Upper lobe of right lung (tissue), 1 donor: ENCODE measurements at regions not wholly inside any gene's neighbourhood (a gene's known extent, or its start where the extent isn't known, plus 50 kb on each side); places are given as distances from the start of the nearest gene placed in this dataset.
"Not testable (repeated sequence)": the region's sequence is repeated elsewhere in the genome, so short reads cannot be mapped to it uniquely, and the experiment has no call there.

Experiments
- ATAC-seq: fragments of 200-7000 bp; cut with Tn5 transposase; one replicate; pipeline ENCODE4 v1.9.1; 2020; ENCODE audit warnings: mild to moderate bottlenecking, moderate library complexity
- DNase-seq: peaks from one replicate; pipeline ENCODE4 v3.0.0-alpha.2; 2020
- H3K27ac ChIP-seq: fragments of 200-600 bp; one replicate; pipeline ENCODE4 v1.8.0; 2022
- H3K27me3 ChIP-seq: fragments of 200-600 bp; one replicate; pipeline ENCODE4 v1.8.0; 2022; ENCODE audit warnings: mild to moderate bottlenecking
- H3K36me3 ChIP-seq: fragments of 200-600 bp; one replicate; pipeline ENCODE4 v1.8.0; 2022
- H3K4me1 ChIP-seq: fragments of 200-600 bp; one replicate; pipeline ENCODE4 v1.8.0; 2022
- H3K4me3 ChIP-seq: fragments of 200-600 bp; one replicate; pipeline ENCODE4 v1.8.0; 2022; ENCODE audit warnings: mild to moderate bottlenecking
- H3K9me3 ChIP-seq: fragments of 200-600 bp; one replicate; pipeline ENCODE4 v1.8.0; 2022
- intact Hi-C: fragments of 100-400 bp; cut with DNase I; formaldehyde crosslinking; loops from one replicate; pipeline ENCODE4 v1.11.0; 2022
- TF ChIP-seq, protein P1 (sequence below): fragments of 200-600 bp; IDR thresholded peaks from one replicate; pipeline ENCODE4 v1.8.0; 2022; ENCODE audit warnings: antibody characterized with exemption
- donor health status: DM: no; HTN: yes; CAD: no; lungs with severe emphysema.

DNA sequence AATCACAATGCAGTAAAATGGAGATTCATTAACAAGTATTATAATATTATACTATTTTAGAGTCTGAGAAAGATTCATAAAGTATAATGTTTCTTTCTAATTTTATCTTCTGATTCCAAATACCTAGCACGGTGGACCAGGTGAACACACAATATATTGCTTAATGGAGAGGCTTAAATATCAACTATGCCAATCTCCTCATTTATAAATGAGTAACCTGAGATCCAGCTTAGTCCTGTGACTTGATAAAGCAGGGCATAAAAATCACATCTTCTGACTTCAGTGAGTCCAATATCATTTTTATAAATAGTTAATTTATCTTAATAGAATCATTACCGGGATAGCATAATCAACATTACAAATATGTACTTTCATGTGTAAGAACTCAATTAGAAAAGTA, 144.4 kb upstream of the GJE1 start:
- Histone ChIP-seq H3K27ac (no peak overlapping the region), H3K4me1 (no peaks in the 10 kb centered on the region), H3K36me3 (no peaks in the 10 kb centered on the region), H3K4me3 (no peak overlapping the region), H3K9me3 (no peaks in the 10 kb centered on the region), H3K27me3 (no peaks in the 10 kb centered on the region)
- TF ChIP-seq, protein P1, sequence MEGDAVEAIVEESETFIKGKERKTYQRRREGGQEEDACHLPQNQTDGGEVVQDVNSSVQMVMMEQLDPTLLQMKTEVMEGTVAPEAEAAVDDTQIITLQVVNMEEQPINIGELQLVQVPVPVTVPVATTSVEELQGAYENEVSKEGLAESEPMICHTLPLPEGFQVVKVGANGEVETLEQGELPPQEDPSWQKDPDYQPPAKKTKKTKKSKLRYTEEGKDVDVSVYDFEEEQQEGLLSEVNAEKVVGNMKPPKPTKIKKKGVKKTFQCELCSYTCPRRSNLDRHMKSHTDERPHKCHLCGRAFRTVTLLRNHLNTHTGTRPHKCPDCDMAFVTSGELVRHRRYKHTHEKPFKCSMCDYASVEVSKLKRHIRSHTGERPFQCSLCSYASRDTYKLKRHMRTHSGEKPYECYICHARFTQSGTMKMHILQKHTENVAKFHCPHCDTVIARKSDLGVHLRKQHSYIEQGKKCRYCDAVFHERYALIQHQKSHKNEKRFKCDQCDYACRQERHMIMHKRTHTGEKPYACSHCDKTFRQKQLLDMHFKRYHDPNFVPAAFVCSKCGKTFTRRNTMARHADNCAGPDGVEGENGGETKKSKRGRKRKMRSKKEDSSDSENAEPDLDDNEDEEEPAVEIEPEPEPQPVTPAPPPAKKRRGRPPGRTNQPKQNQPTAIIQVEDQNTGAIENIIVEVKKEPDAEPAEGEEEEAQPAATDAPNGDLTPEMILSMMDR, result no peak
- ATAC-seq (no peak), DNase-seq (no peak)
- intact Hi-C loops, result no loop called here

DNA sequence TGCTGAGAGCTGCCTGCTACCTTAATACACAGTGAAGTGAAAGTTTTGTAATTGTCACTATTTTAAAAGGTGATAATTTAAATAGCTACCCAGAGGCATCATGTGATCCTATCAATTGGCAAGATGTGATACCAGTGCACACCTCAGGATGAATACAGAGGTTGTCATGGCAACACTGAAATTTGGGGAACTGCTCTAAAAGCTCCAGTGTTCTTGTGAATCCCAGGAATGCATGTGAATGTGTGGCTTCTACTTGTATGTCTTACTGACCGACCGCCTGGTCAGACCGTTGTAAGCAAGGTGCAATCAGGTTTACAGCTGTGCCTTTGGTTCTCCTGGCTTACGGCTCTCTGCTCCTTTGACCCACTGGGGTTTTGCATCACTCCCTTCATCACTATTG, 146.3 kb upstream of the GJE1 start:
- Histone ChIP-seq H3K4me1 (no peaks in the 10 kb centered on the region), H3K9me3 (no peaks in the 10 kb centered on the region), H3K27ac (no peak overlapping the region), H3K36me3 (no peaks in the 10 kb centered on the region), H3K4me3 (no peak overlapping the region), H3K27me3 (no peaks in the 10 kb centered on the region)
- intact Hi-C loops, result no loop called here
- no peak for ATAC-seq
- TF ChIP-seq, protein P1, result no peak
- no peak for DNase-seq

DNA sequence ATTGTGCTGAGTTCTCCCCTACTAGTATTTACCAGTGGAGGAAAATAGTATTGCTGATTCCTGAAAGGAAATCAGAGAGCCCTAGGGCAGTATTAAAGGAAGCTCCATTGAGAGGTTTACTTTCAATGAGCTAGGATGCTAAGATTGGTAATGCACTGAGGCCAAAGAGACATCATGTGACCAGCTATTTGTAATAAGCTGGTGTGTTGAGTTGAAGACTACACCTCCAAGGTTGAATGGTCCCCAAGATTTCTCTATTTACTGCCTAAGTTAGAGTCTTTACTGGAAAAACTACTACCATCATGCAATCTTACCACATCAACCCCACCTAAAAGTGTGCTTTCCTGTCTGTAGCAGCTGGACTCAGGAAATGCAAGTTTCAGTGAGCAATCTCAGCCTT, 151.5 kb upstream of the GJE1 start:
- TF ChIP-seq, protein P1, result no peak
- Histone ChIP-seq H3K36me3 (no peaks in the 10 kb centered on the region), H3K27ac (no peak overlapping the region), H3K9me3 (no peaks in the 10 kb centered on the region), H3K27me3 (no peaks in the 10 kb centered on the region), H3K4me3 (no peak overlapping the region), H3K4me1 (no peaks in the 10 kb centered on the region)
- ATAC-seq (no peak), DNase-seq (no peak)
- intact Hi-C loops, result no loop called here

DNA sequence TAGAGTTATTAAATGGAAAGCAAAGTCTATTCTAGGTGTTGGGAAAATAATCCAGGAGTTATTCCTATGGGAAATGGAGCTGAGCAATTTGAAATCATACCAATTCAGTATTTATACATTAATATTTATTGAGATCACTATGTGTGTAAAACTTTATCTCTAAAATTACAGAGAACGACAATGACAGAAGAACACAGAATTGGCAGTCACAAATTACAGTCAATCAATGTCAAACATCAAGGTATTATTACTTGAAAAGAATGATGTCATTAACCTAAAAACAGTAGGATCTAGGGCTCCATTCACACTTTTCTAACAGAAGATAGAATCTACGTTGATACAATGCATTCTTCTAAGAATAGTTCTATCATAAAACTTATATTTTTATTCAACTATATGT, 154.9 kb upstream of the GJE1 start:
- no peak overlapping the region for H3K4me3 ChIP-seq
- no peaks in the 10 kb centered on the region for H3K9me3 ChIP-seq
- intact Hi-C loops, result no loop called here
- TF ChIP-seq, protein P1, result no peak
- H3K27ac ChIP-seq, result no peak overlapping the region
- ATAC-seq (no peak), DNase-seq (no peak)
- no peaks in the 10 kb centered on the region for H3K36me3 ChIP-seq
- no peaks in the 10 kb centered on the region for H3K27me3 ChIP-seq
- no peaks in the 10 kb centered on the region for H3K4me1 ChIP-seq

DNA sequence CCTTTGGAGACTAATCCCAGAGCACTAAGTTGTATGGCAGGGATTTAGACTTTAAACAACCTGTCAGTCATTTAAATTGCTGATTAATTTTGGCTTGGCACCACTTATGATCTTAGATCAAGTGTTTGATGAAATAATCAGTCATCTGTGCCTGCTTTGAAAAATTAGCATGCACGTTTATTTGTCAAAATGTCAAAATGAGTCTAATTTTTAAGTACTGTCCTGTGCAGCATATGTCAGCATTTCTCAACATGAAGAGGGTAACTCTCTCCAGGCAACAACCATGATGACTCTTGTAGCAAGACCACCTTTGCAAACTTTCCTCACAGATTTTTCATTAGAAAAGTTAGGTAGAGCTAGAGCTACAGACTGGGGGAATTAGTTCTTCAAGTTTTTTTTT, 155.7 kb upstream of the GJE1 start:
- DNase-seq (no peak), ATAC-seq (no peak)
- H3K27me3 ChIP-seq, result no peaks in the 10 kb centered on the region
- no peaks in the 10 kb centered on the region for H3K36me3 ChIP-seq
- H3K9me3 ChIP-seq, result no peaks in the 10 kb centered on the region
- no peaks in the 10 kb centered on the region for H3K4me1 ChIP-seq
- H3K4me3 ChIP-seq, result no peak overlapping the region
- intact Hi-C loops, result no loop called here
- TF ChIP-seq, protein P1, result no peak
- no peak overlapping the region for H3K27ac ChIP-seq

DNA sequence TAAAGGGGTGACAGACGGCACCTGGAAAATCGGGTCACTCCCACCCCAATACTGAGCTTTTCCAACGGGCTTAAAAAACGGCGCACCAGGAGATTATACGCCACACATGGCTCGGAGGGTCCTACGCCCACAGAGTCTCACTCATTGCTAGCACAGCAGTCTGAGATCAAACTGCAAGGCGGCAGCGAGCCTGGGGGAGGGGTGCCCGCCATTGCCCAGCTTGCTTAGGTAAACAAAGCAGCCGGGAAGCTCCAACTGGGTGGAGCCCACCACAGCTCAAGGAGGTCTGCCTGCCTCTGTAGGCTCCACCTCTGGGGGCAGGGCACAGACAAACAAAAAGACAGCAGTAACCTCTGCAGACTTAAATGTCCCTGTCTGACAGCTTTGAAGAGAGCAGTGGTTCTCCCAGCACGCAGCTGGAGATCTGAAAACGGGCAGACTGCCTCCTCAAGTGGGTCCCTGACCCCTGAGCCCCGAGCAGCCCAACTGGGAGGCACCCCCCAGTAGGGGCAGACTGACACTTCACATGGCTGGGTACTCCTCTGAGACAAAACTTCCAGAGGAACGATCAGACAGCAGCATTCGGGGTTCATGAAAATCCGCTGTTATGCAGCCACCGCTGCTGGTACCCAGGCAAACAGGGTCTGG, 162.8 kb upstream of the GJE1 start:
- DNase-seq, H3K9me3 ChIP-seq, H3K27me3 ChIP-seq, H3K36me3 ChIP-seq, ATAC-seq, H3K4me1 ChIP-seq, H3K4me3 ChIP-seq, H3K27ac ChIP-seq, intact Hi-C loops: not testable (repeated sequence)
